HEK293T (cell line): ENCODE measurements at regions not wholly inside any gene's neighbourhood (a gene's known extent, or its start where the extent isn't known, plus 50 kb on each side); places are given as distances from the start of the nearest gene placed in this dataset.

Experiments
- CTCF ChIA-PET: fragments of 350-600 bp; formaldehyde crosslinking; extraction: SDS; loops from one replicate; lab custom pipeline; 2021; ENCODE audit warnings: antibody characterized with exemption, inconsistent platforms; lab: Yijun Ruan, JAX
- POLR2A ChIA-PET: fragments of 350-600 bp; formaldehyde crosslinking; extraction: SDS; loops from one replicate; lab custom pipeline; 2020; ENCODE audit warnings: antibody characterized with exemption, inconsistent platforms; lab: Yijun Ruan, JAX
- DNase-seq: peaks from one replicate; pipeline ENCODE4 v3.0.0; 2012; ENCODE audit warnings: mixed read lengths; ENCODE audit errors: extremely low spot score
- ARNT ChIP-seq: fragments of 450-650 bp; IDR thresholded peaks from 2 replicates; pipeline ENCODE4 v1.6.1; 2017; ENCODE audit warnings: mild to moderate bottlenecking
- BHLHE40 ChIP-seq: fragments of 450-650 bp; IDR thresholded peaks from 2 replicates; pipeline ENCODE4 v1.6.1; 2016; ENCODE audit warnings: mild to moderate bottlenecking, moderate library complexity, borderline replicate concordance
- CTBP1 ChIP-seq: fragments of 450-650 bp; IDR thresholded peaks from 2 replicates; pipeline ENCODE4 v1.6.1; 2016; ENCODE audit warnings: borderline replicate concordance
- ELF4 ChIP-seq: fragments of 450-650 bp; IDR thresholded peaks from 2 replicates; pipeline ENCODE4 v1.6.1; 2017; ENCODE audit warnings: antibody characterized with exemption
- FOXA1 ChIP-seq: fragments of 450-650 bp; IDR thresholded peaks from 2 replicates; pipeline ENCODE4 v1.6.1; 2016; ENCODE audit warnings: mild to moderate bottlenecking
- FOXK2 ChIP-seq: fragments of 450-650 bp; IDR thresholded peaks from 2 replicates; pipeline ENCODE4 v1.6.1; 2016; ENCODE audit warnings: mild to moderate bottlenecking
- FOXM1 ChIP-seq: fragments of 450-650 bp; IDR thresholded peaks from 2 replicates; pipeline ENCODE4 v1.6.1; 2017; ENCODE audit warnings: mild to moderate bottlenecking, borderline replicate concordance
- HDGF ChIP-seq: fragments of 450-650 bp; IDR thresholded peaks from 2 replicates; pipeline ENCODE4 v1.6.1; 2017; ENCODE audit warnings: antibody characterized with exemption, borderline replicate concordance
- L3MBTL2 ChIP-seq: fragments of 450-650 bp; conservative IDR thresholded peaks from 2 replicates; pipeline ENCODE4 v1.6.1; 2016; ENCODE audit warnings: mild to moderate bottlenecking
- LEF1 ChIP-seq: fragments of 450-650 bp; IDR thresholded peaks from 2 replicates; pipeline ENCODE4 v1.6.1; 2017; ENCODE audit warnings: mild to moderate bottlenecking, borderline replicate concordance
- NFRKB ChIP-seq: fragments of 450-650 bp; IDR thresholded peaks from 2 replicates; pipeline ENCODE4 v1.6.1; 2016; ENCODE audit warnings: mild to moderate bottlenecking, moderate library complexity
- SP1 ChIP-seq: fragments of 450-650 bp; IDR thresholded peaks from 2 replicates; pipeline ENCODE4 v1.6.1; 2017
- SUZ12 ChIP-seq: fragments of 450-650 bp; IDR thresholded peaks from 2 replicates; pipeline ENCODE4 v1.6.1; 2016; ENCODE audit warnings: mild to moderate bottlenecking
- TARDBP ChIP-seq: fragments of 450-650 bp; IDR thresholded peaks from 2 replicates; pipeline ENCODE4 v1.6.1; 2016
- ZNF384 ChIP-seq: fragments of 450-650 bp; IDR thresholded peaks from 2 replicates; pipeline ENCODE4 v1.6.1; 2016
- TF ChIP-seq, protein P1 (sequence below): fragments of 450-650 bp; IDR thresholded peaks from 2 replicates; pipeline ENCODE4 v1.6.1; 2016

DNA sequence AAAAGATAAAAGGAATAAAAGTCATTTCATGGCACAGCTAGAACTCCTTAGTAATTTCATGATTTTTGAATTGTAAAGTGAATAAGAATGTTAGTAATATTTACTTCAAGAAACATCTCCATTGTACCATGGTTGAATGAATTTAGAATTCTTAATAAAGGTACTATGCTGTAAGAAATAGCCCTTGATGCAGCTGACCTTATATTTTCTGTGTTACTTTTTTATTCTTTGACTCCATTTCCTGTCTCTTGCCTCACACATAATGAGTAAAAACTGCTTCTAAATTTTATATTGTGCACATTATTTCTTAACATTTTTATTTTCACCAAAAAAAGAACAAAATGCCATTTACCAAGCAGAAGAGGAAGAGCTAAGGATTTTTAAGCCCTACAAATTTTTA is 81.9 kb upstream of the PDHA2 start:
- TF ChIP-seq NFRKB (no peak), LEF1 (no peak), L3MBTL2 (no peak), ARNT (no peak), ZNF384 (no peak), SP1 (no peak), TARDBP (no peak), CTBP1 (no peak), SUZ12 (no peak), FOXK2 (no peak), HDGF (no peak), BHLHE40 (no peak), ELF4 (no peak), FOXM1 (no peak)
- TF ChIP-seq, protein P1, sequence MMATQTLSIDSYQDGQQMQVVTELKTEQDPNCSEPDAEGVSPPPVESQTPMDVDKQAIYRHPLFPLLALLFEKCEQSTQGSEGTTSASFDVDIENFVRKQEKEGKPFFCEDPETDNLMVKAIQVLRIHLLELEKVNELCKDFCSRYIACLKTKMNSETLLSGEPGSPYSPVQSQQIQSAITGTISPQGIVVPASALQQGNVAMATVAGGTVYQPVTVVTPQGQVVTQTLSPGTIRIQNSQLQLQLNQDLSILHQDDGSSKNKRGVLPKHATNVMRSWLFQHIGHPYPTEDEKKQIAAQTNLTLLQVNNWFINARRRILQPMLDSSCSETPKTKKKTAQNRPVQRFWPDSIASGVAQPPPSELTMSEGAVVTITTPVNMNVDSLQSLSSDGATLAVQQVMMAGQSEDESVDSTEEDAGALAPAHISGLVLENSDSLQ: no peak
- CTCF ChIA-PET: no interaction called here
- DNase-seq: no peak
- POLR2A ChIA-PET: no interaction called here

DNA sequence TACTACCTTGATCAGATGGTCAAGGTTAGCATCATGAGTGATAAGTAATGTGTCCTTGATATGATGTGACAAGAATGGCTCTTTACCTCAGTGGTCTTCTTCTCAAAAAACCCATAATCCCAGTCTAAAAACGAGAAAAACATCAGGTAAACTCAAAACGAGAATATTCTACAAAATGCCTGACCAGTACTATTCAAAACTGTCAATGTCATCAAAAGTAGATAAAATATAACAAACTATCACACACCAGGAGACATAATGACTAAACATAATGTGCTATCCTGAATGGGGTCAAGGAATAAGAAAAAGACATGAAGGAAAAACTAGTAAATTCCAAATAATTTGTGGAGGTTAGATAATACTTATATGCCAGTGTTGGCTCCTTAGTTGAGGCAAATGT is 85.2 kb upstream of the PDHA2 start:
- POLR2A ChIA-PET: no interaction called here
- DNase-seq: no peak
- no peak for TF ChIP-seq SUZ12
- TF ChIP-seq SP1: no peak
- TF ChIP-seq ARNT: no peak
- TF ChIP-seq LEF1: no peak
- no peak for TF ChIP-seq TARDBP
- TF ChIP-seq L3MBTL2: no peak
- TF ChIP-seq CTBP1: no peak
- TF ChIP-seq ELF4: no peak
- TF ChIP-seq FOXA1: no peak
- TF ChIP-seq ZNF384: no peak
- TF ChIP-seq NFRKB: no peak
- TF ChIP-seq HDGF: no peak
- no peak for TF ChIP-seq FOXM1
- TF ChIP-seq BHLHE40: no peak
- TF ChIP-seq, protein P1: no peak
- CTCF ChIA-PET: no interaction called here

DNA sequence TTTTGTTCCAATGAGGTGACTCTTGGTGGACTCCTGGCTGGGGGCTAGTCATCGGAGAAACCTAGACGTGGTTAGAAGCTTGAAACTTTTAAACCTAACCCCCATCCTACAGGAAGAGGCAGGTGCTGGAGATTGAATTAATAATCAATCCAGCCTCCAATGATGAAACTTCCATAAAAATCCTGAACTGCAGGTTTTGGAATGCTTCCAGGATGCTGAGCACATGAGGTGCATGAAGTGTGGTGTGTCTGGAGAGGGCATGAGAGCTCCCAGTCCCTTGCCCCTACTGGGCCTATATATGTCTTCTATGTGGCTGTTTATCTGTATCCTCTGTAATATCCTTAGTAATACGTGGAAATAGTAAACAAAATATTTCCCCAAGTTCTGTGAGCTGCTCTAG is 90.7 kb upstream of the PDHA2 start:
- POLR2A ChIA-PET: no interaction called here
- CTCF ChIA-PET: no interaction called here
- TF ChIP-seq CTBP1 (no peak), TARDBP (no peak), BHLHE40 (no peak), SUZ12 (no peak), L3MBTL2 (no peak), HDGF (no peak), ARNT (no peak), LEF1 (no peak), FOXM1 (no peak), ELF4 (no peak), ZNF384 (no peak), FOXA1 (no peak), SP1 (no peak), NFRKB (no peak), FOXK2 (no peak)
- TF ChIP-seq, protein P1: no peak
- DNase-seq: no peak

DNA sequence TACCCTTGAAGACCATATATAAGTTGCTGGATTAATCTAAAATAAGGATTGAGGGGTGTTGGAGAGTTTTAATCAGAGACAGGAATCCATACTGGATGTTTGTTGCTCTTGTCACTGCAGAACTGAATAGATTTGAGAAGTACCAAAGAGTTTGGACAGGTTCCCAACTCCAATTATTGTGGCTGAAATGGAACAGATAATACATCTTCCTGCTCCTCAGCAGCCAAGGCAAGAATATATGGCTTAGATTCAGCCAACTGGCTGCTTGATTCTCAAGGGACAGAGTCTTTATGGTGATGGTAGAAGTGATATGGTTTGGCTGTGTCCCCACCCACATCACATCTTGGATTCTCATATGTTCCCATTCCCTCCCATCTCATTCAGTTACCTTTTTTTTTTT is 97.0 kb upstream of the PDHA2 start:
- DNase-seq: no peak
- TF ChIP-seq ARNT (no peak), FOXK2 (no peak), HDGF (no peak), FOXM1 (no peak), LEF1 (no peak), NFRKB (no peak), ZNF384 (no peak), L3MBTL2 (no peak)
- TF ChIP-seq, protein P1: no peak
- POLR2A ChIA-PET: no interaction called here
- CTCF ChIA-PET: no interaction called here

DNA sequence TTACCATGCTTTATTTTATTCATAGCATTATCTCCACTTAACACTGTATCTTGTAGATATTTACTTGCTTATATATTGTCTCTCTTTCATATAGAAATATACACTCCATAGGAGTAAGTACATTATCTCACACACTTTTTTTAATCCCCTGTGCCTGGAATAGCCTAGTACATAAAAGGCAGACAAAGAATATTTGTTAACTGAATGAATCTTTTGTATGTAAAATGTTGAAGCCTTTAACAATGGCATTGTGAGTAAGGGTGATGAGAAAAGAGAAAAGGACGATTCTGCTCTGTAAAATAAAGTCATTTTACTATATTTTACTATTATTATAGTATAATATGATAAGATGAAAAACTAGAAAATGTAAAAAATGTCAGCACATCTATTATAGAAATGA is 97.7 kb upstream of the PDHA2 start:
- TF ChIP-seq ZNF384 (no peak), SP1 (no peak), ELF4 (no peak), HDGF (no peak), NFRKB (no peak), BHLHE40 (no peak), L3MBTL2 (no peak), TARDBP (no peak), LEF1 (no peak), CTBP1 (no peak)
- ChIA-PET POLR2A (no interaction called here), CTCF (no interaction called here)
- DNase-seq: no peak

DNA sequence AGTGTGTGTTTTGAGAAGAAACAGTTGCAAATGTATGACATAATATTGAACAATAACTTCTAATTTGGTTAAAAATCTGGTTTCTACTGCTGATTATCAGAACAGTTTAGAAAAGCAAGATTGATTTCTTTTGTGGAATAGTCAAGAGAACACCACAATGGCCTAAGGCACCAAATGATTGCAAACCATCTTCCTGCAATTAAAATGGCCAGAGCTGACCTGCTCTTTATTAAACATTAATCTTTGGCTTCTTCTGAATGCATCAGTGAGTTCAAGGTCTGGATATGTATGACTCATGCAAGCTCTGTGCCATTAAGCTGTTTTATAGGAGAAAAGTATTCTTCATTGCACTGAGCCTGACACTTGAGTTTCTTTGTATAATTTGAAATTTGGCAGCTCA is 107.8 kb upstream of the PDHA2 start:
- no peak for TF ChIP-seq L3MBTL2
- TF ChIP-seq SUZ12: no peak
- TF ChIP-seq FOXK2: no peak
- TF ChIP-seq LEF1: no peak
- TF ChIP-seq ELF4: no peak
- TF ChIP-seq CTBP1: no peak
- POLR2A ChIA-PET: no interaction called here
- no peak for DNase-seq
- CTCF ChIA-PET: no interaction called here
